ENCODE measurements at regions not wholly inside any gene's neighbourhood (a gene's known extent, or its start where the extent isn't known, plus 50 kb on each side); places are given as distances from the start of the nearest gene placed in this dataset.
"Not testable (repeated sequence)": the region's sequence is repeated elsewhere in the genome, so short reads cannot be mapped to it uniquely, and the experiment has no call there.

GRCh38 chr7:150107283-150107682 is 215.9 kb upstream of the LRRC61 start:
- DNase-seq (ENCODE audit: low read depth), result not testable (repeated sequence)

DNA sequence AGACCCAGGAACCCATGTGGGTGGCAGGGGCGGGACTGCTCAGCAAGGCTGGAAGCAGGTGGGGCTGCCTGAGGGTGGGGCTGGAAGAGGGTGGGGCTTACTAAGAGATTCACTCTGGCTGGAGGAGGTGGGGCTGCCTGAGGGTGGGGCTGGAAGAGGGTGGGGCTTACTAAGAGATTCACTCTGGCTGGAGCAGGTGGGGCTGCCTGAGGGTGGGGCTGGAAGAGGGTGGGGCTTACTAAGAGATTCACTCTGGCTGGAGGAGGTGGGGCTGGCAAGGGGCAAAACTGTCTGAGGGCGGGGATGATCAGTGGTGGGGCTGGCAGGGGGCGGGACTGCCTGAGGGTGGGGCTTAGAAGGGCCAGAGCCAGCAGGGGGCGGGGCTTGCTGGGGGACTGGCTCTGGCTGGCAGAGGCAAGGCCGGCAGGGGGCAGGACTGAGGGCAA is 212.8 kb upstream of the LRRC61 start:
- DNase-seq (ENCODE audit: low read depth), result not testable (repeated sequence)

GRCh38 chr7:150110882-150111281 is 212.3 kb upstream of the LRRC61 start:
- not testable (repeated sequence) for DNase-seq (ENCODE audit: low read depth)

DNA sequence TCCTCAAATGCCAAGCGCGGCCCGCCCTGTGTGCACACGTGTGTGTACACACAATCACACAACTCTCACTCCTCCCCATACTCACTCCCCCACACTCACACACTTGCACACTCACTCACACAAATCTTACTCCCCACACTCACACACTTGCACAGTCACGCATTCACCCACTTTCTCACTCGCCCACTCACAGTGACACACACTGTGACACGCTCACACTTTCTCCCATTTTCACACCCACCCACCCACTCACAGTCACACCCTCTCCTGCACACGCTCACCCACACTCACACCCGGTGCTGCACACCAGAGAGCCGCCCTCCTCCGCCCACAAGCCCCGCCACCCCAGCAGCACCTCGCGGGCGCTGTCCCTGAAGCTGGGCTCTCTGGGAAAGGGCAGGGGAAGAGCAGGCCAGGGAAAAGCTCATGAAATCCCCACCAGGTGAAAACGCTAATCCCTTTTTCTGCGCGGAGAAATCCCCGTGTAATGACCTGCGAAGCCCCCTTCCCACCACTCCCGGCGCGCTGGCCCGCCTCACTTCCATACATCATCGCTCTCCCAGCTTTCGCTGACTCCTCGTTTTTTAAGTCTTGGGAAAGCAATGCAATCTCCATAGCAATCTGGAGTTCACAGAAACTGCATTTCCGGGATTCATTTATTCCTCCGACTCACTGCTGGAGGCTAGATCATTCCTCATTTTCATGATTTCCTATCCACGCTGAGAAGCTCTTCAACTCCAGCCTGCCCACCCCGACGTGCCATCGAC is 211.6 kb upstream of the LRRC61 start:
- not testable (repeated sequence) for DNase-seq (ENCODE audit: low read depth)

- not testable (repeated sequence) for DNase-seq (ENCODE audit: low read depth)
These were observed 209.9 kb upstream of the LRRC61 start for GRCh38 chr7:150113301-150113700.

- not testable (repeated sequence) for DNase-seq (ENCODE audit: low read depth)
These were observed 208.6 kb upstream of the LRRC61 start for GRCh38 chr7:150114591-150114990.

GRCh38 chr7:150119966-150120365 is 203.2 kb upstream of the LRRC61 start:
- not testable (repeated sequence) for DNase-seq (ENCODE audit: low read depth)

DNA sequence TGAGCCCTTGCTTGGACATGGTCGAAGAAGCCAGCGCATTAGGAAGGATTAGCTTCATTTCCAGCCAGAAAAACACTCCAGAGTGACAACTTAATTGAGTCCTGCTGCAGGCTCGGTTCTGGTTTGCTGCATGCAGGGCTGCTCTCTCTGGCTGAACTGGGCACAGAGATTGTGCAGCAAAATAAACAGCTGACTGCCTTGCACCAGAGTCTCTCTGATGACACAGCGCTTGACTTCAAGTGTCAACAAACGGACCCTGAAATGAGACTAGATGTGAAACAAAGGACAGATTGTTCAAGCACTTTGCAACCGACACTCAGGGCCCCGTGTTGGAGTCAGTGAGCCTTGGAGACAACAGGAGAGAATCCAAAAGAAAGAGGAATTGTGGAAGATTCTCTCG is 197.3 kb upstream of the LRRC61 start:
- not testable (repeated sequence) for DNase-seq (ENCODE audit: low read depth)

DNA sequence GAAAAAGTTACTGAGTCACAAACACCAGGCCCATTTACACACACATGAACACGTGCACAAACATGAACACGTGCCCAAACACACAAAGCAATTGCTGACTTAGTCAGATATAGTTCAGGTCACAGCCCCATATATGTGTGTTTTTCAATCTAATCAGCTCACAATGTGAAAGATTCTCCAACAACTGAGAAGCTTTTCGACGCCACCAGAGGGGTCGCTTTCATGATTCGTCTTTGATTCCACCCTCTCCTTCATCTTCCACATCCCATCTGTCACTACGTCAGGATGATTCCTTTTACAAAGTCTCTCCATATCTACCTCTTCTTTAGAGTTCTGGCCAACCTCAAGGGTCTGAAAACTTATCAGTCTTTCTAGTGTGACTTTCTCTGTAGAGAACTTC is 188.7 kb upstream of the LRRC61 start:
- not testable (repeated sequence) for DNase-seq (ENCODE audit: low read depth)

DNA sequence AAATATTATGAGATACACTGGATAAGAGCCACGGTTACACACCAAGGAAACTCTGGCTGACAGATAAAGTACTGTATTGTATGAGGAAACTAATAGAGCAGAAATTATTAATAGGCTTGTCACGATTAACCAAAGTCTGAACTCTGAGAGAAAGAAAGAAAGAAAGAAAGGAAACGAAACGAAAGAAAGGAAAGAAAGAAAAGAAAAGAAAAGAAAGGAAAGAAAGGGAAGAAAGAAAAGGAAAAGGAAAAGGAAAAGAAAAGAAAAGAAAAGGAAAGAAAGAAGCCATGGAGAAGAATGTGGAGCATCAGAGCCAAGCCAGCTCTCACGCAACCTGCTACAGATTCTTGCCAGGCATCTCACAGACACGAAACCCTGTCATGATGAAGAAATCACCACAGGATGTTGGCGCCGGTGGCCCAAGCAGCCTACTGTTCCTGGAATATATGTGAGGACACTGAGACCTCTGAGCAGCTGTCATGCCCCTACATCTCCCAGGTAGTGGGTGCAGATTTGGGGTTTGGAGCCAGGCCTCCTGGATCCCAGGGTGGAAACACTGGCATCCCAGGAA is 187.4 kb upstream of the LRRC61 start:
- DNase-seq (ENCODE audit: low read depth), result not testable (repeated sequence)

GRCh38 chr7:150139840-150140239 is 183.3 kb upstream of the LRRC61 start:
- not testable (repeated sequence) for DNase-seq (ENCODE audit: low read depth)

GRCh38 chr7:150141525-150142345 is 181.4 kb upstream of the LRRC61 start:
- not testable (repeated sequence) for DNase-seq (ENCODE audit: low read depth)

DNA sequence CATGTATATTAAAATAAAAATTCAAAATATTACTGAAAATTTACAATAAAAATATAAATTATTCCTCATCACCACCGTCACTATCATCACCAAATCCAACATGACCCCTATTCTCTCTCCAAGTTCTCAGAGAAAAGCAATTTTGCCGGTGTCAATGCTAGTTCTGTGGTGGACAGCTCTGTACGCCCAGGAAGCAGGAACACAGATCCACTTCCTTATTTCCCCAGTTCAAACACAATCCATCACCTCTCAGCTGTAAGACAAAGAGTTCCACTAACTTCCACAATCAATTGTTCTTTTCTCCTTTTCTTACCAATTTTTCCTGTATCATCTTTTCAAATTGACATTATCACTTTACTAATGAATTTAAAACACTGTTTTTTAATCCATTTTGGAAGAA is 177.0 kb upstream of the LRRC61 start:
- DNase-seq (ENCODE audit: low read depth), result not testable (repeated sequence)

DNA sequence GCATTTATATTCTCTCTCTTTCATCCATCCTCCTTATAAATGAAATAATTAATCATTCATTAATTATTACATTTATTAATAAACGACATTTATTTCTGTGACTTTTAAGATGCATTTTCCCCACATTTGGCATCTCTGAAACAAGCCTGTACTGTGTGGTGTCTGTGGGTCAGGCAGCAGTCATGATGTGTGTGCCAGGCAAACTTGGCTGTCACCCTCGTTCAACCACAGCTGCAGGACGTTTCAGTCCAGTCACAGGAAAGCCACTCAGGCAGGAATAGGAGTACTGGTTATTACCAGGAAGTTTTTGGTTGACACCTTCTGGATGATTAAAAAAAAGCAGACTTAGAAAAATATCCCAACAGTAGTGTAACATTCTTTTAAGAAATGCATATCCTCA is 175.6 kb upstream of the LRRC61 start:
- not testable (repeated sequence) for DNase-seq (ENCODE audit: low read depth)

- not testable (repeated sequence) for DNase-seq (ENCODE audit: low read depth)
These were observed 167.1 kb upstream of the LRRC61 start for GRCh38 chr7:150156015-150156414.

GRCh38 chr7:150158696-150159095 is 164.5 kb upstream of the LRRC61 start:
- DNase-seq (ENCODE audit: low read depth), result not testable (repeated sequence)

- not testable (repeated sequence) for DNase-seq (ENCODE audit: low read depth)
These were observed 153.6 kb upstream of the LRRC61 start for GRCh38 chr7:150169515-150169914.

- DNase-seq (ENCODE audit: low read depth), result not testable (repeated sequence)
These were observed 153.1 kb upstream of the LRRC61 start for GRCh38 chr7:150169943-150170490.

DNA sequence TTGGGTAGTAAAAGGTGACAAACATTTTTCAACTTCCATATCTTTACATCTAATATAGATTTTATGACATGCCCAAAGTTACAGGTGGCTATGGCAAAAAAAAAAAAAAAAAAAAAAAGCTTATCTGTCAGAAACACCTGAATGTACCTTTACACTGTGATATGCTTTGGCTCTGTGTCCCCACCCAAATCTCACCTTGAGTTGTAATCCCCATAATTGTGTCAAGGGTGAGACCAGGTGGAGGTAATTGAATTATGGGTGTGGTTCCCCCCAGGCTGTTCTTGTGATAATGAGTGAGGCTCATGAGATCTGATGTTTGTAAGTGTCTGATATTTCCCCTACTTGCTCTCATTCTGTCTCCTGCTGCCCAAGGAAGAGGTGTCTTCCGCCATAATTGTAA is 139.6 kb upstream of the LRRC61 start:
- not testable (repeated sequence) for DNase-seq (ENCODE audit: low read depth)

GRCh38 chr7:150189963-150190362 is 133.2 kb upstream of the LRRC61 start:
- DNase-seq (ENCODE audit: low read depth), result not testable (repeated sequence)

DNA sequence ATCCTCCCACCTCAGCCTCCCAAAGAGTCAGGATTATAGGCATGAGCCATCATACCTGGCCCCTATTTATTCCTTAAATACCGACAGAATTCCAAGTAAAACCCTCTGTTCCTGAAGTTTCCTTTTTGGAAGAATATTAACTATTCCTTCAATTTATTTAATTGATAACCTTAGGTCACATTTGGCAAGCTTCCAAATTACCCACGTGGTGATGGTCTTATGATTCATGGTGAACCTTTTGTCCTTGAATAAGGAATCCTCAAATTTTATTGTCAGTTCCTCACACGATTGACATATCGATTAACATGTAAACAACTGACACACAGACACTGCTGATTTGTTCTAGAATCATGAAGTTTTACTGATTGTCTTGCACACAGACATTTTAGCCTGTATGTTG is 130.6 kb upstream of the LRRC61 start:
- DNase-seq (ENCODE audit: low read depth), result not testable (repeated sequence)

DNA sequence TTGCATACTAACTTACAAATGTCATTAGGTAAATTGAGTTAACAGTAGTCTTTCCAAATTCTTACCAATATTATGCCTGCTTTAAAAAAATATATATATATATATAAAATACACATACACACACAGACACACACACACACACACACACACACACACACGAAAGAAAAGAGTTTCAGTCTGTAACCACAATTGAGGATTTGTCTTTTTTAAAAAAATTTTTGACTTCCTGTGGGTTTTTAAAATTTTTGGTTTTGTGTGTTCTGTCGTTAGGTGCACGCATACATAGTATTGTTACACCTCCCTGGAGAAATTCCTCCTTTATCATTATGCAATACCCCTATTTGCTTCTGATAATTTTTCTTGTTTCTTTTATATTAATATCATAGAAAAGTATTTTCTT is 129.3 kb upstream of the LRRC61 start:
- DNase-seq (ENCODE audit: low read depth), result not testable (repeated sequence)
